Stomach smooth muscle (tissue), 2 donors: ENCODE measurements at regions not wholly inside any gene's neighbourhood (a gene's known extent, or its start where the extent isn't known, plus 50 kb on each side); places are given as distances from the start of the nearest gene placed in this dataset.
"Not testable (repeated sequence)": the region's sequence is repeated elsewhere in the genome, so short reads cannot be mapped to it uniquely, and the experiment has no call there.

Experiments
- H3K27ac ChIP-seq: one replicate; pipeline ENCODE4 v1.7.0; 2013; ENCODE audit warnings: mild to moderate bottlenecking, low read length, inconsistent platforms
- H3K27me3 ChIP-seq, 2 donors: one replicate each; pipeline ENCODE4 v1.7.0; 2013; ENCODE audit warnings: low read length in 2 of 2; ENCODE audit not compliant: insufficient read depth in 2 of 2, control insufficient read depth in 1 of 2
- H3K36me3 ChIP-seq, 2 donors: one replicate each; pipeline ENCODE4 v1.7.0; 2013; ENCODE audit warnings: low read length in 2 of 2; ENCODE audit not compliant: control insufficient read depth in 2 of 2, insufficient read depth in 2 of 2
- H3K4me1 ChIP-seq: one replicate; pipeline ENCODE4 v1.7.0; 2013; ENCODE audit warnings: low read length; ENCODE audit not compliant: control insufficient read depth, insufficient read depth
- H3K4me3 ChIP-seq, 2 donors: one replicate each; pipeline ENCODE4 v1.7.0; 2013; ENCODE audit warnings: low read length in 2 of 2
- H3K9ac ChIP-seq, 2 donors: one replicate each; pipeline ENCODE4 v1.7.0; 2013; ENCODE audit warnings: low read length in 2 of 2, mild to moderate bottlenecking in 1 of 2
- H3K9me3 ChIP-seq, 2 donors: one replicate each; pipeline ENCODE4 v1.7.0; 2013; ENCODE audit warnings: low read length in 2 of 2; ENCODE audit not compliant: control insufficient read depth in 2 of 2
- donor health status: healthy.
- donor health status: Pancreatic carcinoma.

GRCh38 chr16:85199069-85199725 lies 86.9 kb upstream of the CIBAR2 start:
- Histone ChIP-seq H3K27me3 (no peaks in the 10 kb centered on the region), H3K4me1 (peaks cover 84% of the 10 kb centered on the region), H3K36me3 (no peaks in the 10 kb centered on the region), H3K4me3 (no peak overlapping the region), H3K9ac (no peak overlapping the region), H3K9me3 (no peaks in the 10 kb centered on the region), H3K27ac (no peak overlapping the region)

GRCh38 chr16:85199880-85200279 lies 87.6 kb upstream of the CIBAR2 start:
- H3K36me3 ChIP-seq: no peaks in the 10 kb centered on the region
- H3K4me1 ChIP-seq: peaks cover 87% of the 10 kb centered on the region
- H3K27ac ChIP-seq: no peak overlapping the region

GRCh38 chr16:85200471-85201278 lies 88.4 kb upstream of the CIBAR2 start:
- Histone ChIP-seq H3K9ac (no peak overlapping the region), H3K9me3 (no peaks in the 10 kb centered on the region), H3K27ac (no peak overlapping the region), H3K27me3 (no peaks in the 10 kb centered on the region), H3K36me3 (no peaks in the 10 kb centered on the region), H3K4me3 (no peak overlapping the region), H3K4me1 (peaks cover 85% of the 10 kb centered on the region)

More at GRCh38 chr16:85199880-85200279, 87.6 kb upstream of the CIBAR2 start:
- no peak overlapping the region for H3K4me3 ChIP-seq
- H3K27me3 ChIP-seq: no peaks in the 10 kb centered on the region
- no peaks in the 10 kb centered on the region for H3K9me3 ChIP-seq
- H3K9ac ChIP-seq: no peak overlapping the region

- no peak overlapping the region for H3K4me3 ChIP-seq
- no peak overlapping the region for H3K9ac ChIP-seq
- no peaks in the 10 kb centered on the region for H3K9me3 ChIP-seq
- no peak overlapping the region for H3K27ac ChIP-seq
- H3K27me3 ChIP-seq: no peaks in the 10 kb centered on the region
- no peaks in the 10 kb centered on the region for H3K36me3 ChIP-seq
- peaks cover 84% of the 10 kb centered on the region for H3K4me1 ChIP-seq
Measured at GRCh38 chr16:85201574-85201973, 89.3 kb upstream of the CIBAR2 start.

- Histone ChIP-seq H3K9ac (peak overlapping the region; percentile 64 to 68), H3K36me3 (no peaks in the 10 kb centered on the region), H3K27me3 (no peaks in the 10 kb centered on the region), H3K4me3 (peak overlapping the region in 1 of 2 donors; percentile 35), H3K27ac (peak overlapping the region; percentile 58), H3K9me3 (no peaks in the 10 kb centered on the region), H3K4me1 (peaks cover 83% of the 10 kb centered on the region)
Measured at GRCh38 chr16:85202051-85202601, 89.9 kb upstream of the CIBAR2 start.

- Histone ChIP-seq H3K9ac (peak overlapping the region; percentile 64 to 68), H3K36me3 (no peaks in the 10 kb centered on the region), H3K9me3 (no peaks in the 10 kb centered on the region), H3K4me1 (peaks cover 83% of the 10 kb centered on the region), H3K27me3 (no peaks in the 10 kb centered on the region), H3K27ac (peak overlapping the region; percentile 58), H3K4me3 (peak overlapping the region in 1 of 2 donors; percentile 35)
Measured at GRCh38 chr16:85202631-85203461, 90.6 kb upstream of the CIBAR2 start.

- Histone ChIP-seq H3K9ac (no peak overlapping the region), H3K9me3 (no peaks in the 10 kb centered on the region), H3K27ac (no peak overlapping the region), H3K27me3 (no peaks in the 10 kb centered on the region), H3K4me3 (no peak overlapping the region), H3K4me1 (peaks cover 81% of the 10 kb centered on the region), H3K36me3 (no peaks in the 10 kb centered on the region)
Measured at GRCh38 chr16:85203462-85203813, 91.2 kb upstream of the CIBAR2 start.

- no peak overlapping the region for H3K27ac ChIP-seq
Measured at GRCh38 chr16:85204242-85205010, 92.2 kb upstream of the CIBAR2 start.

GRCh38 chr16:85205257-85205656 lies 93.0 kb upstream of the CIBAR2 start:
- H3K4me1 ChIP-seq: peaks cover 77% of the 10 kb centered on the region
- H3K27ac ChIP-seq, H3K9me3 ChIP-seq, H3K27me3 ChIP-seq, H3K4me3 ChIP-seq, H3K36me3 ChIP-seq, H3K9ac ChIP-seq: not testable (repeated sequence)

More at GRCh38 chr16:85204242-85205010, 92.2 kb upstream of the CIBAR2 start:
- Histone ChIP-seq H3K4me1 (peaks cover 79% of the 10 kb centered on the region), H3K27me3 (no peaks in the 10 kb centered on the region), H3K9ac (no peak overlapping the region), H3K9me3 (no peaks in the 10 kb centered on the region), H3K36me3 (no peaks in the 10 kb centered on the region), H3K4me3 (no peak overlapping the region)
